Mammary epithelial cell (primary cell): ENCODE measurements at regions not wholly inside any gene's neighbourhood (a gene's known extent, or its start where the extent isn't known, plus 50 kb on each side); places are given as distances from the start of the nearest gene placed in this dataset.

Experiments
- EZH2 ChIP-seq: IDR thresholded peaks from 2 replicates; pipeline ENCODE4 v1.6.1; 2012; ENCODE audit warnings: low read length, inconsistent platforms, borderline replicate concordance
- TF ChIP-seq, protein P1 (sequence below), 2 donors: IDR thresholded peaks in 1 of 2; conservative IDR thresholded peaks in 1 of 2; 2 replicates each; pipeline ENCODE4 v1.5.1; 2011 to 2012; ENCODE audit warnings: inconsistent platforms in 2 of 2, low read length in 2 of 2, mild to moderate bottlenecking in 2 of 2, control low read depth in 1 of 2, low read depth in 1 of 2; ENCODE audit not compliant: insufficient read depth in 1 of 2; ENCODE audit errors: extremely low read depth in 1 of 2

DNA sequence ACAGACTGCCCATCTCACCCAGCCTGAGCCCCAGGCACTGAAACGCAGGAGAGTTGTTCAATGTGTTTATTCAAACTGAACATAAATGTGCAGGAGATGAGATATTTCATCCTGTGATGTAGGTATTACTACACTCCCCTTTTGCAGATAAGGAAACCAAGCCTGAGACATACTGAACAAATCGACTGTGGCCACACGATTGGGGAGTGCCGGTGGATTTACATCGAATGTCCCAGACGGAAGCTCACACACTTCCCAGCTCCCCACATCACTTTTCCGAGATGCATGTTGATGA lies 94.8 kb upstream of the ALKAL2 start:
- TF ChIP-seq, protein P1, sequence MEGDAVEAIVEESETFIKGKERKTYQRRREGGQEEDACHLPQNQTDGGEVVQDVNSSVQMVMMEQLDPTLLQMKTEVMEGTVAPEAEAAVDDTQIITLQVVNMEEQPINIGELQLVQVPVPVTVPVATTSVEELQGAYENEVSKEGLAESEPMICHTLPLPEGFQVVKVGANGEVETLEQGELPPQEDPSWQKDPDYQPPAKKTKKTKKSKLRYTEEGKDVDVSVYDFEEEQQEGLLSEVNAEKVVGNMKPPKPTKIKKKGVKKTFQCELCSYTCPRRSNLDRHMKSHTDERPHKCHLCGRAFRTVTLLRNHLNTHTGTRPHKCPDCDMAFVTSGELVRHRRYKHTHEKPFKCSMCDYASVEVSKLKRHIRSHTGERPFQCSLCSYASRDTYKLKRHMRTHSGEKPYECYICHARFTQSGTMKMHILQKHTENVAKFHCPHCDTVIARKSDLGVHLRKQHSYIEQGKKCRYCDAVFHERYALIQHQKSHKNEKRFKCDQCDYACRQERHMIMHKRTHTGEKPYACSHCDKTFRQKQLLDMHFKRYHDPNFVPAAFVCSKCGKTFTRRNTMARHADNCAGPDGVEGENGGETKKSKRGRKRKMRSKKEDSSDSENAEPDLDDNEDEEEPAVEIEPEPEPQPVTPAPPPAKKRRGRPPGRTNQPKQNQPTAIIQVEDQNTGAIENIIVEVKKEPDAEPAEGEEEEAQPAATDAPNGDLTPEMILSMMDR (conservative IDR thresholded peaks at IDR 0.05 in 1 of 2, IDR thresholded peaks at IDR 0.05 in 1 of 2; ENCODE audit: extremely low read depth in 1 of 2, insufficient read depth in 1 of 2, low read depth in 1 of 2, low read length in 2 of 2): no peak
- TF ChIP-seq EZH2: no peak
